ENCODE measurements at regions not wholly inside any gene's neighbourhood (a gene's known extent, or its start where the extent isn't known, plus 50 kb on each side); places are given as distances from the start of the nearest gene placed in this dataset.

GRCh38 chr11:128161994-128162393, 425.4 kb downstream of the ETS1 start:
- no peak for DNase-seq (ENCODE audit: low read depth)
- no peak overlapping the region for H3K4me3 ChIP-seq (ENCODE audit: low read depth, low read length)
- no peak for TF ChIP-seq CTCF (IDR thresholded peaks at IDR 0.05; ENCODE audit: low read depth, low read length, missing control alignments)

- no peak for DNase-seq (ENCODE audit: low read depth)
- TF ChIP-seq CTCF (IDR thresholded peaks at IDR 0.05; ENCODE audit: low read depth, low read length, missing control alignments), result no peak
- H3K4me3 ChIP-seq (ENCODE audit: low read depth, low read length), result no peak overlapping the region
Measured at GRCh38 chr11:128161436-128161835, 425.9 kb downstream of the ETS1 start.

DNA sequence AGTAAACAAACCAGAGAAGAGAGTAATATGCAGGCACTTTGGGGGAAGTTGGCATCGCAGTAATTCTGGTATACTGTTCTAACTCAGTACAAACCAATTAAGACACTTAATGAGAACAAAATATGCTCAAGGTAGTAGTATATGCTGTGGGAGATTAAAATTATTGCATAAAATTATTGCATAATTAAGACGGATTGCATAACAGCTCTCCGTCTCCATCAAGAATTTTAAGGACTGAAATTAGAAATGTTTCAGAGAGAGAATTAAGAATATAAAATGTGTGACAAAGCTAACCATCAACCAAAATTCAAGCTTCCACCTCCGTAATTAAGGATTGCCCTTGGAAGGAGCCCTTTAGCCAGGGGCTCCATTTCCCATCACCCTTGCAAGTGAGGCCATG, 428.5 kb downstream of the ETS1 start:
- TF ChIP-seq CTCF (IDR thresholded peaks at IDR 0.05; ENCODE audit: low read depth, low read length, missing control alignments), result no peak
- no peak for DNase-seq (ENCODE audit: low read depth)
- no peak overlapping the region for H3K4me3 ChIP-seq (ENCODE audit: low read depth, low read length)

GRCh38 chr11:128157423-128158298, 429.7 kb downstream of the ETS1 start:
- H3K4me3 ChIP-seq (ENCODE audit: low read depth, low read length), result no peak overlapping the region
- peak; percentile 31 for DNase-seq (ENCODE audit: low read depth)
- peak; percentile 82 for TF ChIP-seq CTCF (IDR thresholded peaks at IDR 0.05; ENCODE audit: low read depth, low read length, missing control alignments)

DNA sequence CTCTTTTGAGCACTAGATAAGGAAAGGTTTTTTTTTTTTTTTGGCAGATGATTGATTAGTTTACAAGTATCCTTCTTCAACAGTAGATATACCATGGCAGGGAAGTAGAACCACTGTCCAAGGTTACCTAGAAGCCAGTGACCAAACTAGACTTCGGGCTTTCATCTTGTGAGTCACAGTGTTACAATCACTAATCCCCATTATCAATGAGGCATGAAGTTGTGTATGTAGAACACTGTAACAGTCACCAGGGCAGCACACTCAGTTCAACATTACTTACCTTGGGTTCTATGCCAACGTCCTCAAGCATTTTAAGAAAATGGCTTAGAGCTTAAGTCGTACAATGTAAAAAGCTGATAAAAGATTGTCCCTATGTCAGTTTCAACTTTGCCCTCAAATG, 430.9 kb downstream of the ETS1 start:
- no peak overlapping the region for H3K4me3 ChIP-seq (ENCODE audit: low read depth, low read length)
- TF ChIP-seq CTCF (IDR thresholded peaks at IDR 0.05; ENCODE audit: low read depth, low read length, missing control alignments), result no peak
- DNase-seq (ENCODE audit: low read depth), result no peak

GRCh38 chr11:128155590-128155989, 431.8 kb downstream of the ETS1 start:
- no peak for TF ChIP-seq CTCF (IDR thresholded peaks at IDR 0.05; ENCODE audit: low read depth, low read length, missing control alignments)
- no peak for DNase-seq (ENCODE audit: low read depth)
- no peak overlapping the region for H3K4me3 ChIP-seq (ENCODE audit: low read depth, low read length)

GRCh38 chr11:128153697-128154048, 433.7 kb downstream of the ETS1 start:
- DNase-seq (ENCODE audit: low read depth), result no peak
- H3K4me3 ChIP-seq (ENCODE audit: low read depth, low read length), result no peak overlapping the region

More at GRCh38 chr11:128153697-128154048, 433.7 kb downstream of the ETS1 start:
- TF ChIP-seq CTCF (IDR thresholded peaks at IDR 0.05; ENCODE audit: low read depth, low read length, missing control alignments), result no peak

All from GM12864 (cell line).